ENCODE measurements at regions not wholly inside any gene's neighbourhood (a gene's known extent, or its start where the extent isn't known, plus 50 kb on each side); places are given as distances from the start of the nearest gene placed in this dataset.

DNA sequence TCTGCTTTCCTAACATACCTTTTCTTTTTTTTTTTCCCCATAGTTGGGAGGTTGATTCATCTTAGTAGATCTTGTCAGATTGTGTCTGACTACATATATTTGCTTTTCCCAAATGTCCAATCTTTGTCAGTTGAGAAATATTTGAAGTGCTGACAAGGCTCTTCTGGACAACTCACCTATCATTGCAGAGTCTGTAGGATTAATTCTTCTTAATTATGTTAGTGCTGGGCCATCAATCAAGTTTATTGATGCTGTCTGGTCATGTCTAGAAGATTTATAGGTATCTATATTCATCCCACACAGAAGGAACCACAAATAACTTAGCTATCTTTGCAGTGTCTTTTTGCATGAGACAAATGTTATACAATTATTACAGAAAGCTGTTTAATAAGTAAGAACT lies 310.6 kb downstream of the ACTR3B start:
- TF ChIP-seq RXRA (IDR thresholded peaks at IDR 0.05): no peak
- TF ChIP-seq MAX (IDR thresholded peaks at IDR 0.05): no peak
- no peak for TF ChIP-seq HNF4G (IDR thresholded peaks at IDR 0.05)
- TF ChIP-seq GABPA (IDR thresholded peaks at IDR 0.05 in 1 of 2, conservative IDR thresholded peaks at IDR 0.05 in 1 of 2): no peak
- TF ChIP-seq TAF1 (conservative IDR thresholded peaks at IDR 0.05): no peak
- TF ChIP-seq, protein P1, sequence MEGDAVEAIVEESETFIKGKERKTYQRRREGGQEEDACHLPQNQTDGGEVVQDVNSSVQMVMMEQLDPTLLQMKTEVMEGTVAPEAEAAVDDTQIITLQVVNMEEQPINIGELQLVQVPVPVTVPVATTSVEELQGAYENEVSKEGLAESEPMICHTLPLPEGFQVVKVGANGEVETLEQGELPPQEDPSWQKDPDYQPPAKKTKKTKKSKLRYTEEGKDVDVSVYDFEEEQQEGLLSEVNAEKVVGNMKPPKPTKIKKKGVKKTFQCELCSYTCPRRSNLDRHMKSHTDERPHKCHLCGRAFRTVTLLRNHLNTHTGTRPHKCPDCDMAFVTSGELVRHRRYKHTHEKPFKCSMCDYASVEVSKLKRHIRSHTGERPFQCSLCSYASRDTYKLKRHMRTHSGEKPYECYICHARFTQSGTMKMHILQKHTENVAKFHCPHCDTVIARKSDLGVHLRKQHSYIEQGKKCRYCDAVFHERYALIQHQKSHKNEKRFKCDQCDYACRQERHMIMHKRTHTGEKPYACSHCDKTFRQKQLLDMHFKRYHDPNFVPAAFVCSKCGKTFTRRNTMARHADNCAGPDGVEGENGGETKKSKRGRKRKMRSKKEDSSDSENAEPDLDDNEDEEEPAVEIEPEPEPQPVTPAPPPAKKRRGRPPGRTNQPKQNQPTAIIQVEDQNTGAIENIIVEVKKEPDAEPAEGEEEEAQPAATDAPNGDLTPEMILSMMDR (IDR thresholded peaks at IDR 0.05; ENCODE audit: low read depth, low read length, missing input control): no peak
- TF ChIP-seq, protein P2, sequence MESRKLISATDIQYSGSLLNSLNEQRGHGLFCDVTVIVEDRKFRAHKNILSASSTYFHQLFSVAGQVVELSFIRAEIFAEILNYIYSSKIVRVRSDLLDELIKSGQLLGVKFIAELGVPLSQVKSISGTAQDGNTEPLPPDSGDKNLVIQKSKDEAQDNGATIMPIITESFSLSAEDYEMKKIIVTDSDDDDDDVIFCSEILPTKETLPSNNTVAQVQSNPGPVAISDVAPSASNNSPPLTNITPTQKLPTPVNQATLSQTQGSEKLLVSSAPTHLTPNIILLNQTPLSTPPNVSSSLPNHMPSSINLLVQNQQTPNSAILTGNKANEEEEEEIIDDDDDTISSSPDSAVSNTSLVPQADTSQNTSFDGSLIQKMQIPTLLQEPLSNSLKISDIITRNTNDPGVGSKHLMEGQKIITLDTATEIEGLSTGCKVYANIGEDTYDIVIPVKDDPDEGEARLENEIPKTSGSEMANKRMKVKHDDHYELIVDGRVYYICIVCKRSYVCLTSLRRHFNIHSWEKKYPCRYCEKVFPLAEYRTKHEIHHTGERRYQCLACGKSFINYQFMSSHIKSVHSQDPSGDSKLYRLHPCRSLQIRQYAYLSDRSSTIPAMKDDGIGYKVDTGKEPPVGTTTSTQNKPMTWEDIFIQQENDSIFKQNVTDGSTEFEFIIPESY (IDR thresholded peaks at IDR 0.05): no peak
- TF ChIP-seq FOXA1 (IDR thresholded peaks at IDR 0.05): no peak
- TF ChIP-seq SP1 (IDR thresholded peaks at IDR 0.05): no peak
- TF ChIP-seq FOXA2 (IDR thresholded peaks at IDR 0.05): no peak
- TF ChIP-seq, protein P3, sequence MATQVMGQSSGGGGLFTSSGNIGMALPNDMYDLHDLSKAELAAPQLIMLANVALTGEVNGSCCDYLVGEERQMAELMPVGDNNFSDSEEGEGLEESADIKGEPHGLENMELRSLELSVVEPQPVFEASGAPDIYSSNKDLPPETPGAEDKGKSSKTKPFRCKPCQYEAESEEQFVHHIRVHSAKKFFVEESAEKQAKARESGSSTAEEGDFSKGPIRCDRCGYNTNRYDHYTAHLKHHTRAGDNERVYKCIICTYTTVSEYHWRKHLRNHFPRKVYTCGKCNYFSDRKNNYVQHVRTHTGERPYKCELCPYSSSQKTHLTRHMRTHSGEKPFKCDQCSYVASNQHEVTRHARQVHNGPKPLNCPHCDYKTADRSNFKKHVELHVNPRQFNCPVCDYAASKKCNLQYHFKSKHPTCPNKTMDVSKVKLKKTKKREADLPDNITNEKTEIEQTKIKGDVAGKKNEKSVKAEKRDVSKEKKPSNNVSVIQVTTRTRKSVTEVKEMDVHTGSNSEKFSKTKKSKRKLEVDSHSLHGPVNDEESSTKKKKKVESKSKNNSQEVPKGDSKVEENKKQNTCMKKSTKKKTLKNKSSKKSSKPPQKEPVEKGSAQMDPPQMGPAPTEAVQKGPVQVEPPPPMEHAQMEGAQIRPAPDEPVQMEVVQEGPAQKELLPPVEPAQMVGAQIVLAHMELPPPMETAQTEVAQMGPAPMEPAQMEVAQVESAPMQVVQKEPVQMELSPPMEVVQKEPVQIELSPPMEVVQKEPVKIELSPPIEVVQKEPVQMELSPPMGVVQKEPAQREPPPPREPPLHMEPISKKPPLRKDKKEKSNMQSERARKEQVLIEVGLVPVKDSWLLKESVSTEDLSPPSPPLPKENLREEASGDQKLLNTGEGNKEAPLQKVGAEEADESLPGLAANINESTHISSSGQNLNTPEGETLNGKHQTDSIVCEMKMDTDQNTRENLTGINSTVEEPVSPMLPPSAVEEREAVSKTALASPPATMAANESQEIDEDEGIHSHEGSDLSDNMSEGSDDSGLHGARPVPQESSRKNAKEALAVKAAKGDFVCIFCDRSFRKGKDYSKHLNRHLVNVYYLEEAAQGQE (IDR thresholded peaks at IDR 0.05): no peak
- no peak for TF ChIP-seq NR2F2 (IDR thresholded peaks at IDR 0.05)
- no peak for TF ChIP-seq JUND (IDR thresholded peaks at IDR 0.05)
- no peak for TF ChIP-seq HNF4A (conservative IDR thresholded peaks at IDR 0.05)
- no peak for TF ChIP-seq RAD21 (IDR thresholded peaks at IDR 0.05)
- TF ChIP-seq YY1 (IDR thresholded peaks at IDR 0.05): no peak
- TF ChIP-seq EGR1 (IDR thresholded peaks at IDR 0.05; ENCODE audit: low read depth in 2 of 2): no peak
- no peaks in the 10 kb centered on the region for H3K27me3 ChIP-seq (ENCODE audit: control insufficient read depth in 4 of 4, insufficient read depth in 4 of 4, low read length in 3 of 4)
- DNase-seq (ENCODE audit: low spot score): no peak
- H3K9me3 ChIP-seq (ENCODE audit: control insufficient read depth in 4 of 4, low read length in 3 of 4): no peaks in the 10 kb centered on the region
- H3K4me3 ChIP-seq (ENCODE audit: low read depth in 1 of 3, low read length in 3 of 3): no peak overlapping the region
- no peak overlapping the region for H3K9ac ChIP-seq (ENCODE audit: low read depth in 1 of 2, low read length in 2 of 2)
- H3K27ac ChIP-seq (ENCODE audit: low read depth in 1 of 2, low read length in 2 of 2): no peak overlapping the region
- H3K4me1 ChIP-seq (ENCODE audit: control insufficient read depth in 4 of 4, insufficient read depth in 4 of 4, low read length in 3 of 4): no peaks in the 10 kb centered on the region
- no peaks in the 10 kb centered on the region for H3K36me3 ChIP-seq (ENCODE audit: control insufficient read depth in 4 of 4, insufficient read depth in 3 of 4, low read depth in 1 of 4, low read length in 3 of 4)

DNA sequence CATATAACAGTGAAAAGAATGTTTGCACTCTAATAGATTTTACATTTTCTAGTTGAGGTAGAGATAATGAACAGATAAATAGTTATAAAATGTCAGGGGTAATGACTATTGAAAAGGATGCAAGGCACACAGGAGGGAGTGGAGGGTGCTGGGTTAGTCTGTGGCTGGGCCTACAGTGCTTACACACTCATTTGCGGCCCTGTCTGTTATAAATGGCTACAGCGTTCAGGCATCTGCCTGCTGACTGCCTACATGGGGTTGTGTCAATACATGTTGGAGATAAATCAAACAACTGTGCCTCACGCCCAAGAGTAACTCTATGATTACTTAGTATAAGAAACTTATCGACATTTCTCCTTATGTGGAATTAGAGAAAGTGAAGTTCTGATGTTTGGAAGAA lies 313.3 kb downstream of the ACTR3B start:
- no peaks in the 10 kb centered on the region for H3K27me3 ChIP-seq (ENCODE audit: control insufficient read depth in 4 of 4, insufficient read depth in 4 of 4, low read length in 3 of 4)
- H3K36me3 ChIP-seq (ENCODE audit: control insufficient read depth in 4 of 4, insufficient read depth in 3 of 4, low read depth in 1 of 4, low read length in 3 of 4): no peaks in the 10 kb centered on the region
- no peak overlapping the region for H3K9ac ChIP-seq (ENCODE audit: low read depth in 1 of 2, low read length in 2 of 2)
- H3K4me3 ChIP-seq (ENCODE audit: low read depth in 1 of 3, low read length in 3 of 3): no peak overlapping the region
- DNase-seq (ENCODE audit: low spot score): no peak
- WGBS: 81% methylated on average over 4 of the region's 4 CpGs
- no peaks in the 10 kb centered on the region for H3K9me3 ChIP-seq (ENCODE audit: control insufficient read depth in 4 of 4, low read length in 3 of 4)
- H3K4me1 ChIP-seq (ENCODE audit: control insufficient read depth in 4 of 4, insufficient read depth in 4 of 4, low read length in 3 of 4): no peaks in the 10 kb centered on the region
- H3K27ac ChIP-seq (ENCODE audit: low read depth in 1 of 2, low read length in 2 of 2): no peak overlapping the region
- TF ChIP-seq YY1 (IDR thresholded peaks at IDR 0.05) (no peak), GABPA (IDR thresholded peaks at IDR 0.05 in 1 of 2, conservative IDR thresholded peaks at IDR 0.05 in 1 of 2) (no peak), FOXA2 (IDR thresholded peaks at IDR 0.05) (no peak), RXRA (IDR thresholded peaks at IDR 0.05) (no peak), HNF4A (conservative IDR thresholded peaks at IDR 0.05) (no peak), MAX (IDR thresholded peaks at IDR 0.05) (no peak)
- TF ChIP-seq, protein P4, sequence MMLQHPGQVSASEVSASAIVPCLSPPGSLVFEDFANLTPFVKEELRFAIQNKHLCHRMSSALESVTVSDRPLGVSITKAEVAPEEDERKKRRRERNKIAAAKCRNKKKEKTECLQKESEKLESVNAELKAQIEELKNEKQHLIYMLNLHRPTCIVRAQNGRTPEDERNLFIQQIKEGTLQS (IDR thresholded peaks at IDR 0.05): no peak
- TF ChIP-seq, protein P3 (IDR thresholded peaks at IDR 0.05): no peak
- TF ChIP-seq, protein P1 (IDR thresholded peaks at IDR 0.05; ENCODE audit: low read depth, low read length, missing input control): no peak

Data from liver (tissue), 8 donors.